ENCODE measurements at regions not wholly inside any gene's neighbourhood (a gene's known extent, or its start where the extent isn't known, plus 50 kb on each side); places are given as distances from the start of the nearest gene placed in this dataset.

GRCh38 chr13:109412283-109412901 lies 374.0 kb downstream of the IRS2 start:
- TF ChIP-seq CTCF (conservative IDR thresholded peaks at IDR 0.05; ENCODE audit: low read depth, low read length): no peak
- TF ChIP-seq EZH2phosphoT487 (IDR thresholded peaks at IDR 0.05; ENCODE audit: borderline replicate concordance, low read length): no peak
- TF ChIP-seq EZH2 (IDR thresholded peaks at IDR 0.05; ENCODE audit: low read length, unreplicated experiment): no peak

Measured in PC-3 (cell line).